ENCODE measurements at regions not wholly inside any gene's neighbourhood (a gene's known extent, or its start where the extent isn't known, plus 50 kb on each side); places are given as distances from the start of the nearest gene placed in this dataset.
"Not testable (repeated sequence)": the region's sequence is repeated elsewhere in the genome, so short reads cannot be mapped to it uniquely, and the experiment has no call there.

DNA sequence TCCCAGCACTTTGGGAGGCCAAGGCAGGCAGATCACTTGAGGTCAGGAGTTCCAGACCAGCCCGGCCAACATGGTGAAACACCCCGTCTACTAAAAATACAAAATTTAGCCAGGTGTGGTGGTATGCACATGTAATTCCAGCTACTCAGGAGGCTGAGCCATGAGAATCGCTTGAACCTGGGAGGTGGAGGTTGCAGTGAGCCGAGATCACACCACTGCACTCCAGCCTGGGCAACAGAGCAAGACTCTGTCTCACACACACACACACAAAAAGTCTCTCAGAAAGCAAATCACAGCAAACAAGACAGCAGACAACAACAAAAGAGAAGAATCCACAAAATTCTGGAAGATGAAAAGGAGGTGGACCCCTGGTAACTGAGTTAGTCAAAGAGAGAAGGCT, 241.5 kb upstream of the NOCT start:
- DNase-seq (ENCODE audit: low read depth, low spot score); H3K4me3 ChIP-seq (ENCODE audit: low read length): not testable (repeated sequence)

DNA sequence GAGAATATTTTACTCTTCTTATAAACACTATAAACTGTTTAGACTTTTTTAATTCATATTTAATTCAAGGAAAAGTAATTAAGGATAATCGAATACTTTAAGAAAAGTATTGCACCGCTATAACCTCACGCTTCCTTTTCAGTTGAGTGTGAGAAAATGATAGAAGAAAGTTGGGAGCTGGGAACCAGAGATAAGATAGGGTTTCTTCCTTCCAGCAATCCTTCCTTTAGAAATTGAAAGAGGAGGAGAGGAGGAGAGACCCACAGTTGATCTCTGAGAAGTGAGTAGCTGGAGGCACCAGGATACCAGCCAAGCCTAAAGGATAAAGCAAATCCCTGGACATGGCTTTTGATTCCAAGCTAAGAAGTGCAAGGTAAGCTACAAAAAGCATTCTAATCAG, 242.3 kb upstream of the NOCT start:
- no peak overlapping the region for H3K4me3 ChIP-seq (ENCODE audit: low read length)
- no peak for DNase-seq (ENCODE audit: low read depth, low spot score)

DNA sequence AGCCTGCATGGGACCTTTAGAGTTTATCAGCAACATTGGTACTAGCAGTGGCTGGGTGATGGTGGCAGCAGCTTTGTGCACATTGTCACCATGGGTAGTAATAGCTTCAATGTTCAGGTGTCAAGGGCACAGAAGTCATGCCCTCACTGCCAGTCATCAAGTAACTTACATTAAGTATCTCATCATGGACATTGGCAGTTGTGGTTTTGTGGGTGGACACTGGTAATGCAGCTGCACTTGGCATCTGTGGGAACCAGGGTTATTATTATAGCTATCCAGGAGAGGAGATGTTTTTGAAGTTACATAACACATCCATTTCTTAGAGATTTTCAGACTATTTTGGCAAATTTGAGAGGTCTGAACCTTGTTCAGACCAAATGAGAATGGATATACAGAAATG, 243.2 kb upstream of the NOCT start:
- H3K4me3 ChIP-seq (ENCODE audit: low read length) = no peak overlapping the region
- no peak for DNase-seq (ENCODE audit: low read depth, low spot score)

DNA sequence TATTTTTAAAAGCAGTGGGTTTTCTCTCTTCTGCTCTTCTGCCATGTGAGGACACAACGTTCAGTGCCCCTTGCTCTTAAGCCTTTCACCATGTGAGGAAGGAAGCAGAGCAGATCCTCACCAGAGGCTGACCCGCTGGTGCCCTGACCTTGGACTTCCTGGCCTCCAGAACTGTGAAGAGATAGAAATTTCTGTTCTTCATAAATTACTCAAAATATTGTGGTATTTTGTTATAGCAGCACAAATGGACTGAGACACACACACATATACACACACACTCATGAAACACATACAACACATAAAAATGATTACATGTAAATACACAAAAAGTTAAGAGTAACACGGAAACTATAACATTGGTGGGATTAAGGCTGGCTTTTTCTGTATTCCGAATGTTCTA, 244.8 kb upstream of the NOCT start:
- no peak for DNase-seq (ENCODE audit: low read depth, low spot score)
- no peak overlapping the region for H3K4me3 ChIP-seq (ENCODE audit: low read length)

DNA sequence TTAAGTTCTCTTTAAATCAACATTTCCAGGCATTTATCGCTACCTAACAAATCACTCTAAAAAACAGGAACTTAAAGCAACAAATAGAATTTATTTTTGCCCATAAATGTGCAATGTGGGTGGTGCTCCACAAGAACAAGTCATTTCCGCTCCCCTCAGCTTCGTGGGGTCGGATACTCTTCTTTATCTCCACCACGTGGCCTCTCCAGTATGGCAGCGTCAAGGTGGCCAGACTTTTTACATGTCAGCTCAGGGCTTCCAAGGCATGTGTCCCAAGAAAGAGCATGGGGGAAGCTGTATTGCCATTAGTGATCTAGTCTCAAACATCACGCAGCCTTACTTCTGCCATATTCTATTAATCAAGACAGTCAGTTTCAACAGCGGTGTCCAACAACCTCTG, 249.2 kb upstream of the NOCT start:
- DNase-seq (ENCODE audit: low read depth, low spot score) = no peak
- H3K4me3 ChIP-seq (ENCODE audit: low read length) = no peak overlapping the region

DNA sequence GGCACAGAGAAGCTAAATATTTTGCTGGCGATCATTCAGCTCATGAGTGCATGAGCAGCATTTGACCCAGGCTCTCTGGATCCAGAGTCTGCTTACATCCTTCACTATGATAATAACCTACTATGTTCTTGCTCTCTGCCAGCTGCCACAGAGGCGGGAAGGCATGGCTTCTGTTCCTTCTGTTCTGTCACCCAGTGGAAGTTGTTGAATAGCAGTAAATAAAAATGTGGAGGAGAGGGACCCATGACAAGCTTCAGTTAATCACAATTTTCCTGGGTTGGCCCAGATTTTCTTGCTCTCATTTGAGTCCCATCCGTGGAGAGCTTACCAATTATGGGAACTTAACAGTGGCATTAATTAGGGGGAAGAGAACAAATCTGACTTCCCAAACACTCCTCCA, 250.1 kb upstream of the NOCT start:
- H3K4me3 ChIP-seq (ENCODE audit: low read length) = no peak overlapping the region
- DNase-seq (ENCODE audit: low read depth, low spot score) = no peak

DNA sequence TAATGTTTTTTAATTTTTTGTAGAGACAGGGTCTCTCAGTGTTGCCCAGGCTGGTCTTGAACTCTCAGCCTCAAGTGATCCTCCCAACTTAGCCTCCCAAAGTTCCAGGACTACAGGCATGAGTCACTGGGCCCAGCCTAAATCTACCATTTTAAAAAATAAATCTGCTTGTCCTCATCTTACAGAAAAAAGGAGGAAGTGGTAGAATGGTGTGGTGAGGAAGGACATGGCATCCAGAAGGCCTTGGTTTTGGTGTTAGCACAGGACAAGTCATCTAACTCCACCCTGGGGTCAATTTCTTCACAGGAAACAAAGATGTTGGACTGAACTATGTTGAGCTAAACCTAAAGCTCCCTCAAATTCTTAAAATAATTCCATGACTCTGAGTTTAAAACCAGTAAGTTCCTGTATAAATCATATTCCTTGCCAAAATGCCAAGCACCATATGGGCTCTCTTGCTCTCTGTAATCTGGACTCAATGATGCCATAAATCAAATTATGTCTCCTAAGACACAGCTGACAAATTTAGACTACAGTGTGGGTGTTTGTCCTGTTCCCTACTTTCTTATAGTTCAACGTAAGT, 253.9 kb upstream of the NOCT start:
- DNase-seq (ENCODE audit: low read depth, low spot score) = no peak
- H3K4me3 ChIP-seq (ENCODE audit: low read length) = no peak overlapping the region

DNA sequence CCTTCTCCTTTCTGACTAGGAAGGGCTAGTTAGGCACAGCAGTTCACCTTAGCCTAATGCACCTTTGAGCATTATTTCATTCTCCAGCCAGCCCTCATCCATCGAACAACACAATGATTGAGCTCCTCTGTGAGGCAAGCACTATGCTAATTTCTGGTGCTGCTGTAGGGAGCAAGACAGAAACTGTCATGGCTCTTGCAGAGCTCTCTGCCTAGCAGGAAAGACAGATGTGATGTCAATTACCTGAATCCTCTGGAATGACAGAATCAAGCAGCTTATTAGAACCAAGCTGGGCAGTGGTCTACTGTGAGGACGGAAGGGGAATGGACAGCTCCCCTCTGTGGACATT, 256.1 kb upstream of the NOCT start:
- DNase-seq (ENCODE audit: low read depth, low spot score) = no peak
- no peak overlapping the region for H3K4me3 ChIP-seq (ENCODE audit: low read length)

DNA sequence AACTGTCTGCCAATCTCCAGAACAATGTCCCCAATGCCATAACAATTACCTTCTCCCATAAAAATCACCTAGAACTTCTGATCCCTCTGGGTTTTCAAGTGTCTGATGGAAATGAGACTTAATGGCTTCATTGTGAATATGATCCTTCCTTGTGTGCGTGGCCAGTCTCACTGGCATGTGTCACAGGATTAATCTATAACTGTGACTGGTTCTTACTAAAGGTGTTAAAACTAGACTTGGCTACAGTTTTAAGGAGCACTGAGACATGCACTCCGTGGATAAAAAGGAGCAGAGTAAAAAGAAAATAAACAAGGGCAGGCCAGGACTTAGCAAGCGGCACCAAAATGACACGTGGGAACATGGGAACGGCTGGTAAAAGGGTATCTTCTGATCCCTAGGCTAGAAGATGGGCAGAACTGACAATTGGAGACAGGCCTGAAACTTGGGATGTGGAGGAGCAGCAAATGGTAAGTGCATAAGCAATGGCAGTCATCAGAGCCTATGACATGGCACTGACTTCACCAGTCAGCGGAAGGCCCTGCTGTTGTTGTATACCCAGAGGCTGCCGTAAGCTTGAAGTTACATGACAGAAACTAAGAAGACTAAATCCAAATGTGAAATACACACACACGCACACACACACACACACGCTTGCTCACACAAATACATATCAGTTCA, 256.6 kb upstream of the NOCT start:
- H3K4me3 ChIP-seq (ENCODE audit: low read length) = no peak overlapping the region
- DNase-seq (ENCODE audit: low read depth, low spot score) = no peak

DNA sequence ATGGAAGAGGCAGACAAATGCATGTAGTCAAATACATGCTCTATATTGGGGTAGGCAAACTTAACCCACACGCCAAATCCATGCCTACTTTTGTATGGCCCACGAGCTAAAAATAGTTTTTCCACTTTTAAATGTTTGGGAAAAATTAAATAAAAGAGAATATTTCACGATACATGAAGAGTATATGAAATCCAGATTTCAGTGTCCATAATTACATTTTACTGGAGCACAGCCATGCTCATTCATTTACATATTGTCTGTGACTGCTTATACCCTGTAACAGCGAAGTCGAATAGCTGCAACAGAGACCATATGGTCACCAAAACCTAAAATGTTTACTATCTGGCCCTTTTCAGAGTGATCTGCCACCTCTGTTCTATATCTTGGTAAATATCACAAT, 257.4 kb upstream of the NOCT start:
- no peak for DNase-seq (ENCODE audit: low read depth, low spot score)
- no peak overlapping the region for H3K4me3 ChIP-seq (ENCODE audit: low read length)

DNA sequence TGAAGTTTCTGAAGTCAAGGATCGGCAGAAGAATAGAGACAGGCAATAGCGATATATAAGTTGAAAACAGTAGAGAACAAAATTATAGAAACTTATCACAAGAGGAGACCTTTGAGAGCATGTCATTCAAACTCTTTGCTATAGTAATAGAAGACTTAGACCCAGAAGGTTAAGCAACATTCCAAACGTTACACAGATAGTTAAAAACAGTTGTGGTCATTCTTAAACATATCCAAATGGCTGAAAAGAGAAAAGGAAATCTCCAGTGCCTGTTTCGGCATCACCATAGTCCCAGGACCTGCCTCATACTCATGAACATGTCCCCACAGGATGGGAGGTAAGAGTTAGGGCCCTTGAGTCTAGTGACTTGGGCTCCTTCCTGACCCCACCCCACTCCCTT, 258.1 kb upstream of the NOCT start:
- DNase-seq (ENCODE audit: low read depth, low spot score) = no peak
- H3K4me3 ChIP-seq (ENCODE audit: low read length) = no peak overlapping the region

DNA sequence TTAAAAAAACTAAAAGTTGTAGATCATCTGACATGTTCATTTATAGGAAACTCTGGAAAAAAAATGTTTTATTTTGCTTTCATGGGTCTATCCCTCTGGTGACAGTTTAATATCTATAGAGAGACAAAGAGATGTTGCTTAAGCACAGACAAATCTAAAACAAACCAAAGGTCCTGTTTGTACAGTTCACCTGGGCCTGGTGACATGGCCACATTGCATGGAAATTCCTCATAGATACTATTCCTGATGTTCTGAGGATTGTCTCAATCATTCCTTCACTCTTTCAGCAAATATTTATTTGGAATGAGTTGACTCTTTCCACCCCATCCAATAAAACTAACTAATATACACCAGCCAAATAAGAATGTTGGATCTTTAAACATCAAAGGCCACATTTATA, 259.1 kb upstream of the NOCT start:
- DNase-seq (ENCODE audit: low read depth, low spot score) = no peak
- H3K4me3 ChIP-seq (ENCODE audit: low read length) = no peak overlapping the region

DNA sequence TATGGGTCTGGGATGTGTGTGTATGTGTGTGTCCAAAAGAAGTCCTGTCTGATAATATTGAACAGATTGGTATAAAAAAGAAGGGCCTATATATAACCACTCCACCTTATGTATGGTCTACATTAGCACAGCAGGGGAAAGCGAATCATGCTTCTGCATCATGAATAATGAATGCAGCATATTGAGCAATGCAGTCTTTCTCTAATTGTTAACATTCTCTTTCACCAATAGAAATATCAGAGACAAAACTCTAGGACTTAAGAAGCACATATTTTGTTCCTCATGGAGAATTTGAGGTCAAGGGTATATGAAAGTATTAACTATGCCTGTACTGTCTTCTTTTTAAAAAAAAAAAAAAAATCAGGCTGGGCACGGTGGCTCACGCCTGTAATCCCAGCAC, 264.3 kb upstream of the NOCT start:
- no peak for DNase-seq (ENCODE audit: low read depth, low spot score)
- no peak overlapping the region for H3K4me3 ChIP-seq (ENCODE audit: low read length)

DNA sequence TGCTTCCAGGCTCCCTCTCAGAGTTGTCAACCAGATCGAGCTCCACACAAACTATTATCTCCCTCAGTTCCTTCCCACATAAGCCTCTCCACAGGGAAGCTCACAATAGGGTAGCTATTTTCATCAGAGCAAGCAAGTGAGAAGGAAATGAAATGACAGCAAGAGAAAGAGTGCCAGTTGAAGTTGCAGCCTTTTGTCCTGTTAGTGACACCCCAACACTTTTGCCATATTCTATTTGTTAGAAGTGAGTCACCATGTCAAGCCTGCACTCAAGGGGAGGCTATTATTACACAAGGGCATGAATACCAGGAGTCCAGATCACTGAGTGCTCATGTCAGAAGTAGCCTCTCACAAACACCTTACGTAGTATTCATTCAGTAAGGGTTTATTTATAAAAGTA, 266.3 kb upstream of the NOCT start:
- no peak overlapping the region for H3K4me3 ChIP-seq (ENCODE audit: low read length)
- no peak for DNase-seq (ENCODE audit: low read depth, low spot score)

DNA sequence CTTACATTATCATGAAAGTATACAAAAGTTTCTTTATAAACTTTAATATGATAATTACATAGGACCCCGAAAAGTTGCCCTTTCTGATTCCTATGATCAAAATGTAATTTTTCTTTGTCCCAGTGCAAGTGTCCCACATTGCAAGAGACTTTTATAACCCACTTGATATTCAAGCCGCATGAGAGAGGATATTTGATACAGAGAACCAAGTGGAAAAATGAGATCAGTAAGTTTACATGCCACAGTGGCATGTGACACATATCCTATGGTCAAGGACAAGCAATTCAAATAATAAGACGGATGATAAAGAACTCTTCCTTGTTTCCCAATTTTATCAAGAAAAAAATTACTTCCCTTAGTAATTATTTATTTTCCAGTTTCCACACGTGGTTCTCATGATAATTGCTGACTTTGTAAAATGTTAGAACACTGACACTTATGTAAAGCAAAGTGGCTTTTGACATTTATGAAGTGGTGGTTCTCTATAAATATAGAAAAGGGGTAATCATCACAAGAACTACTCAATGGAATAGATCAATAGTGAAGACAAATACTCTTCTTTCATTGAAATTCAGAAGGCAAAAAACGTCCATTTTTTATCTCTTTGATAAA, 273.7 kb upstream of the NOCT start:
- no peak for DNase-seq (ENCODE audit: low read depth, low spot score)
- no peak overlapping the region for H3K4me3 ChIP-seq (ENCODE audit: low read length)

DNA sequence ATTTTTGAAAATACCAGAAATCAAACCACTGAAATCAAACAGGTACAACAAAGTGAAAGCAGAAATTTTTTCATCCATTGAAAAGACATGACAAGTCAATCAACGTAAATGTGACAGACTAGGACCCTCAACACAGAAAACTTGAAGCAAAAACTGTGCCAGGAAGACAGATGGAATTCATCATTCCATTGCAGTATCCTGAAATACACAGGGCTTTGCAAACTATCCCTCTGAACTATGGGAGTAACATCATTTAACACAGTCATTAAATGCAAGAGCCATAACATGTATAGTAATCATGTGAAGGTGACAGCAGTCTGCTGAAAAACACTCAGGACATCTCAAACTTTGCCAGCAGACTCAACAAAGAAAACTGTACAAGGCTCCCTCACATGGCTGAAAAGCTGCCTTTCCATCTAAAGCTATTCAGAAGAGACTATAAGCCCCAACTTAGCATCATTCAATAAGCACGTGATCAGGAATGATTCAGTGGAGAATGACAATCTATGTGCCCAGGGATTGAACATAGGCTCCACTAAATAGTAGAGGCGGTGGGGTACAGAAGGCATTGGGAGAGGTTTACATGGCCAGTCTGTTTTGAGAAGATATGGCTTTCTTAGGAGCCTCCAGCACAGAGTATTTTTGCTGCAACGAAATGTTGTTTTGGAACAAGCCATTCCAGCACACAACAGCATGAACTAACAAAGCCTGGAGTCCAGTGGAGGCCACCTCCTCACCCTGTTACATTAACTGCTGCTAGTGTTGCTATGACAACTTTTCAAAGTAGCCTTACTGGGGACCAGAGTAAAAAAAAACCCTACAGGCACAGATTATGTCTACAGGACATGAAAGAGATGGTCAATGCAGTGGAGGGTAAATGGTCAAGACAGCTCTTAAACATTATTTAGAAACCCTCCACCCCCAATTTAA, 274.5 kb upstream of the NOCT start:
- no peak for DNase-seq (ENCODE audit: low read depth, low spot score)
- no peak overlapping the region for H3K4me3 ChIP-seq (ENCODE audit: low read length)

DNA sequence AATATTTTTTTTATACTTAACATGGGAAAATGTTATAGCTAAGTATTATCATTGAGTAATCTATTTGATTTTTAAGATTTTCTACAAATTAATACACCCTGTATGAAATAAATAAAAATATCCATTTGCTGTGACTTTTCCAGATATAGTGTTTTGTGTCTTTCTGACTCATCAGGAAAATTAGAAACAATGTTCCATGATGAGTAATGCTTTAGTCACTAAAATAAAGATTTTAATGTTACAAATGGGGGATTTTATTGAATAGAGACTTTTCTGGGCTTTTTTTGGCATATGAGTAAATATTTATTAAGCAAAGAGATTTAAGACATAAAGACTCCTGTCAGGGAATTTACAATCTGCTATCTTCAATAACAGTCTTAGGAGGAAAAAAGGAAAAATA, 279.2 kb upstream of the NOCT start:
- H3K4me3 ChIP-seq (ENCODE audit: low read length) = no peak overlapping the region
- no peak for DNase-seq (ENCODE audit: low read depth, low spot score)

DNA sequence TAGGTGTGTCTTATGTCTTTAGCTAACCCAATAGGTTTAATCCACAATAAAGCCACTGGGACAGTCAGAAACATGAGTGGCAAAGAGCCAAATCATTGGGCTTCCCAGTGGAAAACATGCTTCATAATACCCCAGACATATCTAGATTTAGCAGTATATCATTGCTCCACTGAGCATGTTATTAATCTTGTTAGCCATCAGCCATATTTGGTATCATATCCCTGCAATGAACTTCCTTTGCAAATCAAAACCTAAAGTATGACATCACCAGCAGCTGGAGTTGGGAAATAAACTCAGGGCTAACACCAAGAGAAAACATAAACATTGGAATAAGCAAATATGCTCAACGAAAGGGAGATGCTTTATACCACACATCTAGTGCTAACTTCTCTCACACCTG, 280.8 kb upstream of the NOCT start:
- no peak for DNase-seq (ENCODE audit: low read depth, low spot score)
- H3K4me3 ChIP-seq (ENCODE audit: low read length) = no peak overlapping the region

DNA sequence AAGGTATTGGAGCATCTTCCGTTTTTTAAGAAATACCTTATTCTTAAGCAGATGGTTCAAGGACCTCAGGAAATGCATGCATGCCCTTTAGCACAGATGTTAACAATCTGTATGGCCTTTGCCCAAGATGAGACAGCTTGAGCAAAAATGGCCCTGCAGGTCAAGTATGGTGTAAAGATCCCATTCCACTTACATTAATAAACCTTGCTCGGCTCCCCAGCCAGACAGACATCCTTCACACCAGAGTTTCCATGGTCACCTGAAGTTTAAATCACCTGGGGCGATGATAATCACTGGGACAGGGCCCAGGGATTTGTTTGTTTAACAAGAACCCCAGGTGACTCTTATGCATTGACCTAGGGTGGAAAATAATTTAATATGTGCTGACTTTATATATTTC, 287.0 kb upstream of the NOCT start:
- no peak for DNase-seq (ENCODE audit: low read depth, low spot score)
- no peak overlapping the region for H3K4me3 ChIP-seq (ENCODE audit: low read length)

DNA sequence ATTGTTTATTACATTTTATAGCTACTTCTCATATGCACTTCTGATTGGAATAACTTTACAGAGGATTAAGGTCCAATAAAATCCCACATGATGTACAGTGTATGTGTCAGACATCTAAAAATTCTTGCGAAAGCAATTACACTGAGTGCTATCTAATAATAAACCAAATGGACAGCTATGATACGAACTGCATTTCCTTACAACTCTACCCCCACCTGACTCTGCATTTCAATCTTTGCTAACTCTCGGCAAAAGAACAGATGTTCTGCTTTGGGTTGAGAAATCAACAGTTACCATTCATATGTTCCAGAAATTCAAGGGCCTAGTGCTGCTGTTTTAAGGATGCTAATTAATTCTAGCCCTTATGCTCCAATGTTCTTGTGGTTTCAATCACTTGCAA, 287.9 kb upstream of the NOCT start:
- no peak overlapping the region for H3K4me3 ChIP-seq (ENCODE audit: low read length)
- DNase-seq (ENCODE audit: low read depth, low spot score) = no peak

All from Jurkat, Clone E6-1 (cell line).